ENCODE measurements at regions not wholly inside any gene's neighbourhood (a gene's known extent, or its start where the extent isn't known, plus 50 kb on each side); places are given as distances from the start of the nearest gene placed in this dataset.

DNA sequence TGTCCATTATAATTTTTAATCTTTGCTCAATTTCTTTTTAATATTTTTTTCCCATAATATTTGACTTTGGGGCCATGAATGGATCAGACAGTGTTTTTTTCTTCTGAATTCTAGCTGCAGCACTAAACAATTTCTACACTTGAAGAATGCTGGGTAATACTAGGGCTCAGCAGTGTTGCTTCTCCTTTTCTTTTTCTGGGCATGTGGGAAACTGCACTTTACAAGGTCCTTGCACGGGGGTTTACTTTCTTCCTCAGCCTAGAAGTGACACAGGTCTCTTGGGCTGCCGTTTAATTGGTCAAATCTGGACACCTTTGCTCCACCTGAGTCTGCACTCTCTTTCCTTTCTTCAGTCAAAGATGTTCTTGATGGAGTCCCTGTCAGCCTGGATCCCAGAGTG lies 135.4 kb upstream of the APCDD1 start:
- Histone ChIP-seq H3K4me1 (ENCODE audit: insufficient read depth, low read length, poor library complexity, severe bottlenecking) (no peaks in the 10 kb centered on the region), H3K9me3 (ENCODE audit: insufficient read depth, low read depth, low read length) (no peaks in the 10 kb centered on the region), H3K9ac (ENCODE audit: low read depth, low read length, poor library complexity, severe bottlenecking) (no peak overlapping the region), H3K79me2 (ENCODE audit: insufficient read depth, low read length) (no peaks in the 10 kb centered on the region), H3K4me3 (ENCODE audit: low read length, poor library complexity, severe bottlenecking) (no peak overlapping the region), H3F3A (ENCODE audit: low read depth) (no peaks in the 10 kb centered on the region), H4K20me1 (ENCODE audit: insufficient read depth, low read length, poor library complexity, severe bottlenecking) (no peaks in the 10 kb centered on the region), H2AFZ (ENCODE audit: low read length) (no peak overlapping the region), H3K36me3 (ENCODE audit: insufficient read depth, low read length) (no peaks in the 10 kb centered on the region), H3K9me2 (replicated peaks; ENCODE audit: low read depth, low read length) (no peaks in the 10 kb centered on the region), H3K27me3 (ENCODE audit: insufficient read depth, low read length, poor library complexity, severe bottlenecking) (no peaks in the 10 kb centered on the region), H3K4me2 (ENCODE audit: low read depth, low read length, poor library complexity, severe bottlenecking) (no peak overlapping the region)
- TF ChIP-seq, protein P1, sequence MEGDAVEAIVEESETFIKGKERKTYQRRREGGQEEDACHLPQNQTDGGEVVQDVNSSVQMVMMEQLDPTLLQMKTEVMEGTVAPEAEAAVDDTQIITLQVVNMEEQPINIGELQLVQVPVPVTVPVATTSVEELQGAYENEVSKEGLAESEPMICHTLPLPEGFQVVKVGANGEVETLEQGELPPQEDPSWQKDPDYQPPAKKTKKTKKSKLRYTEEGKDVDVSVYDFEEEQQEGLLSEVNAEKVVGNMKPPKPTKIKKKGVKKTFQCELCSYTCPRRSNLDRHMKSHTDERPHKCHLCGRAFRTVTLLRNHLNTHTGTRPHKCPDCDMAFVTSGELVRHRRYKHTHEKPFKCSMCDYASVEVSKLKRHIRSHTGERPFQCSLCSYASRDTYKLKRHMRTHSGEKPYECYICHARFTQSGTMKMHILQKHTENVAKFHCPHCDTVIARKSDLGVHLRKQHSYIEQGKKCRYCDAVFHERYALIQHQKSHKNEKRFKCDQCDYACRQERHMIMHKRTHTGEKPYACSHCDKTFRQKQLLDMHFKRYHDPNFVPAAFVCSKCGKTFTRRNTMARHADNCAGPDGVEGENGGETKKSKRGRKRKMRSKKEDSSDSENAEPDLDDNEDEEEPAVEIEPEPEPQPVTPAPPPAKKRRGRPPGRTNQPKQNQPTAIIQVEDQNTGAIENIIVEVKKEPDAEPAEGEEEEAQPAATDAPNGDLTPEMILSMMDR (conservative IDR thresholded peaks at IDR 0.05; ENCODE audit: low read length) = no peak
- TF ChIP-seq EZH2phosphoT487 (IDR thresholded peaks at IDR 0.05; ENCODE audit: borderline replicate concordance) = no peak

DNA sequence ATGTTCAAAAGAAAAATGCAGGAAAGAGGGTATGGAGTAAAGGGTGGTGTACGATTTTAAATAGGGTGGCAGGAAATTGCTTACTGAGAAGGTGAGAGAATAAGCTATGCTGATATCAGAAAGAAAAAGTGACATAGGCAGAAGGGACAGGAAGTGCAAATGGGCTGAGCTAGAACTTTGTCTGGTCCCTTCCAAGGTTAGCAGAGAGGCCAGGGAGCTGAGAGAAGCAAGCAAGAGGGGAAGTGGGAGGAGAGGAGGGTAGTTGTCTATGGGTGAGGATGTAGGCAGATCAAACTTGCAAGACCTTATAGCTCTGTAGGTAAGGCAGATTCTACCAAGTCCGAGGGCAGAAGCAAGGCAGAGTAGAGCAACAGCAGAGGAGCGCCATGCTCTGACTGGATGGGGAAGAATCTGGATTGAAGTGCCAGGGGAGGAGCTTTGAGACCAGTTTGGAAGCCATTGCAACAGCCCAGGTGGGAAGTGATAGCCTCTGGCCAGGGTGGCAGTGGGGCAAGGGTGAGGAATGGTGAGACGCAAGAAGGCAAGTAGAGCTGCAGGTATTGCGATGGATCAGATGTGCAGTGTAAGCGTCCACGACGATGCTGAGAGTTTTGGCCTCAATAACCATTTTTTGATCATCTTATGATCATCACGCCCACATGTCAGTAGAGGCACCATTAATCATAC lies 134.4 kb upstream of the APCDD1 start:
- H3F3A ChIP-seq (ENCODE audit: low read depth) = no peaks in the 10 kb centered on the region
- no peaks in the 10 kb centered on the region for H3K4me1 ChIP-seq (ENCODE audit: insufficient read depth, low read length, poor library complexity, severe bottlenecking)
- no peak for TF ChIP-seq EZH2phosphoT487 (IDR thresholded peaks at IDR 0.05; ENCODE audit: borderline replicate concordance)
- TF ChIP-seq, protein P1 (conservative IDR thresholded peaks at IDR 0.05; ENCODE audit: low read length) = no peak
- H4K20me1 ChIP-seq (ENCODE audit: insufficient read depth, low read length, poor library complexity, severe bottlenecking) = no peaks in the 10 kb centered on the region
- no peak overlapping the region for H3K4me2 ChIP-seq (ENCODE audit: low read depth, low read length, poor library complexity, severe bottlenecking)
- H3K9me2 ChIP-seq (replicated peaks; ENCODE audit: low read depth, low read length) = no peaks in the 10 kb centered on the region
- no peak overlapping the region for H2AFZ ChIP-seq (ENCODE audit: low read length)
- no peak overlapping the region for H3K9ac ChIP-seq (ENCODE audit: low read depth, low read length, poor library complexity, severe bottlenecking)
- no peaks in the 10 kb centered on the region for H3K9me3 ChIP-seq (ENCODE audit: insufficient read depth, low read depth, low read length)
- no peaks in the 10 kb centered on the region for H3K79me2 ChIP-seq (ENCODE audit: insufficient read depth, low read length)
- H3K27me3 ChIP-seq (ENCODE audit: insufficient read depth, low read length, poor library complexity, severe bottlenecking) = no peaks in the 10 kb centered on the region
- no peak overlapping the region for H3K4me3 ChIP-seq (ENCODE audit: low read length, poor library complexity, severe bottlenecking)
- no peaks in the 10 kb centered on the region for H3K36me3 ChIP-seq (ENCODE audit: insufficient read depth, low read length)

DNA sequence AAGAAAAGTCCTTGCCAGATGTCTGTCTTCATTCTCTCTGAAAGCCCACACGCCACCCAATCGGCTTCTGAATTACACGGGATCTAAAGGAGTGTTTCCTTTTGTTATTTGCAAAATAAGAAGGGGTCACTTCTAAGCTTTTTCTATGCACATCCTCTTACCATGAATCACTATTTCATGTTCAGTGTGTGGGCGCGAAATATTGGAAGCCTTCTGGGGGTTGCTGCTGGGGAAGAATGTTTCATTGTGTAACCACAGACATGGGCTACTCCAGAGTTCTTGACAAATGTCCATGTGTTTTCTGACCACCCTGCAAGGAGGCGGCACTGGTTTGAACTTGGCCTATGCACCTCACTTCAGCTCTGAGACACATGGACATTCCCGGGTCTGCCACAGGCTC lies 133.6 kb upstream of the APCDD1 start:
- no peak overlapping the region for H3K4me2 ChIP-seq (ENCODE audit: low read depth, low read length, poor library complexity, severe bottlenecking)
- no peaks in the 10 kb centered on the region for H3K9me3 ChIP-seq (ENCODE audit: insufficient read depth, low read depth, low read length)
- H3F3A ChIP-seq (ENCODE audit: low read depth) = no peaks in the 10 kb centered on the region
- no peaks in the 10 kb centered on the region for H3K27me3 ChIP-seq (ENCODE audit: insufficient read depth, low read length, poor library complexity, severe bottlenecking)
- H3K79me2 ChIP-seq (ENCODE audit: insufficient read depth, low read length) = no peaks in the 10 kb centered on the region
- no peak overlapping the region for H3K4me3 ChIP-seq (ENCODE audit: low read length, poor library complexity, severe bottlenecking)
- H3K36me3 ChIP-seq (ENCODE audit: insufficient read depth, low read length) = no peaks in the 10 kb centered on the region
- TF ChIP-seq, protein P1 (conservative IDR thresholded peaks at IDR 0.05; ENCODE audit: low read length) = no peak
- TF ChIP-seq EZH2phosphoT487 (IDR thresholded peaks at IDR 0.05; ENCODE audit: borderline replicate concordance) = no peak
- no peak overlapping the region for H3K9ac ChIP-seq (ENCODE audit: low read depth, low read length, poor library complexity, severe bottlenecking)
- H4K20me1 ChIP-seq (ENCODE audit: insufficient read depth, low read length, poor library complexity, severe bottlenecking) = no peaks in the 10 kb centered on the region
- H2AFZ ChIP-seq (ENCODE audit: low read length) = no peak overlapping the region
- no peaks in the 10 kb centered on the region for H3K9me2 ChIP-seq (replicated peaks; ENCODE audit: low read depth, low read length)
- H3K4me1 ChIP-seq (ENCODE audit: insufficient read depth, low read length, poor library complexity, severe bottlenecking) = no peaks in the 10 kb centered on the region
